Stimulated activated CD8-positive, alpha-beta memory T cell treated with anti-CD3 and anti-CD28 coated beads, Interleukin-7, amount 100 ng/mL, for 4 hours (primary cell): ENCODE measurements at regions not wholly inside any gene's neighbourhood (a gene's known extent, or its start where the extent isn't known, plus 50 kb on each side); places are given as distances from the start of the nearest gene placed in this dataset.

Source experiments
- DNase-seq, 2 donors: peaks; one replicate each; pipeline ENCODE4 v3.0.0-alpha.2; 2020; ENCODE audit warnings: low read depth in 2 of 2

- no peak for DNase-seq
These were observed 287.4 kb downstream of the CDK5RAP2 start for GRCh38 chr9:120292606-120293005.

- no peak for DNase-seq
These were observed 288.9 kb downstream of the CDK5RAP2 start for GRCh38 chr9:120291050-120291449.

DNA sequence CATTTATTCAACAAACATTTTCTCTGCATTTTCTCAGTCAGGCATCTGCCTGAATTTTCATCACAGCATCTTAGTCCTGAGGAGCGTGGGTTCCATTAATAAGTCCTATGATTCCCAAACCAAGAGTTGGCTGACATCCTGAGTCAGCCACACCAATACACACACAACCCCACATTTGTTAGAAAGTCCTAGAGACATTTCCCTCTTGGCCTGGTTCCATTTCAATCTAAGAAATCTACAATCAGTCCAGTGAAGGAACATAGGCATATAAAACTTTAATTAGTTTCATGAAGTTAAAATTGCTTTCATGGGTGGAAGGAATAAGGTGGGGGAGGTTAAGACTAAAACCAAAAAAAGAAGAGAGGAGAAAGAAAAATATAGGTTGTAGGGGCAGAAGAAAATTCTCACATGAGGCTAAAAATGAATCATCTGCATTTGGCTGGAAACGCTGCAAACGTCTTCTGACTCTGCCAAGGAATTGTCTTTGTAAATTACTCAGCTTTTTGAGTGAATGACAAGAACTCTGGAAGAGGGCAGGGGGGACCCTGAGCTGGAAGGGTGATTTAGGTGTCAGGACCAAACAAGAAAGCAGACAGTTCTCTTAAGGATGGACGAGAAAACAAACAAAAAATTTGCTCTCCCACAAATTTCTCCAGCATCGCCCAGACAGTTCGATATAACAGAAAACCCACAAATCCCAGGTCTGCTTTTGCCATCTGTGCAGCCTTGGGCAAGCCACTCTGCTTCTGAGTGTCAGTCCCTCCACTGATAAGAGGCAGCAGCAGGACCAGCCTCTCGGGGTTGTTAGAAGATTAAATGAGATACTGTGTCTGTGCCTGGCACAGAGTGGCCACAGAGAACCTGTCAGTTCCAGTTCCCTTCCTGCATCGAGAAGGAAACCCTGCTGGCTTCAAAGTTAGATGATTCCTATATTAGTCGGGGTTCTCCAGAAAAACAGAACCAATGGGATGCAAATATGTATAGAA, 289.7 kb downstream of the CDK5RAP2 start:
- DNase-seq: no peak

GRCh38 chr9:120289098-120289497, 290.9 kb downstream of the CDK5RAP2 start:
- DNase-seq: no peak

- no peak for DNase-seq
These were observed 293.4 kb downstream of the CDK5RAP2 start for GRCh38 chr9:120286530-120286929.

DNA sequence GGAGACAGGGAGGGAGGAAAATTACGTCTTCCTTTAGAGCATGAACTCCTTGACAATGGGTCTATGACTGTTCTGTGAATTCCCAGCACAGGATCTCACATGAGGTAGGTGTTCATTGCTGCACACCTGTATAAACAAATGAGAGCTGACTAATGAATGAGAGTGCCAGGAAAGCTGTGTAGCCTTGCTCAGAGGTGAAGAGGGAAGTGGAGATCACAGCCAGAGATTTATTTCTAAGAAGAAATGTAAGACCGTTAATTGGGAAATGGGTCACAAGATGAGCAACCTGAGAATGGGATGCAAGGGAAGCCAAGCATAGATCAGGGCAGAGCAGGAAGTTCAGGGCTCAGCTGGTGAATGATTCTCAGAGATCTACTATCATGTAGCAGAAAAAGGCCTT, 295.1 kb downstream of the CDK5RAP2 start:
- DNase-seq: no peak

DNA sequence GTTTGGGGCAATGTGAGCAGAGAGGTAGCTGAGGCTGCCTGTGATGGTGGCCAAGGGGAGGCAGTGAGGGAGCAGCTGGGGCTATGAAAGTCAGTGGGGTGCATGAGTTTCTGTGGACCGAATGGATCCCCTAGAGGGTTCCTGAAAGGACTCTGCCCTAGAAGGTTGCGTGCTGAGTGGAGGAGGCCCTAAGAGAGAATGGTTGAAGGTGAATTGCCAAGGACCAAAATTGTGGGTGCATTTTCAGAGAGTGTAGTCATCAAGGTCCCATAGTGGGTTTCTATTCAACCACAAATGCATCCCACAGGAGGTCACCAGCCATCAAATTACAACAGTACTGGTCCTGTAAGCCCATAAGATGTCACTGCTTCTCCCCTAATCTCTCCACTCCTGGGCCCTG, 298.3 kb downstream of the CDK5RAP2 start:
- DNase-seq: no peak

DNA sequence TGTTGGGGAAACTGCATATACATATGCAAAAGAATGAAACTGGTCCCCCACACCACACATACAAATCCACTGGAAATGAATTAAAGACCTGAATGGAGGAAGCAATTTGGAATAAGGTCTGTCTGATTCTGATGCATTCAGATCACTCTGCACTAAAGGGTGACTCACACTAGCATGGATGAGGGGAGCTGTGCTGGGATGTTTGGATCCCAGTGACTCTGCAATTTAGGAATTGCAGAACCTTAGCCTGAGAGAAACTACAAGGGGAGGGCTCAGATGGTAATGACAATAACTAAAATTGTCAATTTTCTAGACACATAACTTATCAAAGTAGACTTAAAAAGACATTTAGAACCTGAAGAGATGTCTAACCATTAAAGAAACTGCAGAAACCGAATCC, 312.0 kb downstream of the CDK5RAP2 start:
- DNase-seq: no peak

- no peak for DNase-seq
These were observed 314.2 kb downstream of the CDK5RAP2 start for GRCh38 chr9:120265791-120266190.

- DNase-seq: no peak
These were observed 315.4 kb downstream of the CDK5RAP2 start for GRCh38 chr9:120264528-120264927.

DNA sequence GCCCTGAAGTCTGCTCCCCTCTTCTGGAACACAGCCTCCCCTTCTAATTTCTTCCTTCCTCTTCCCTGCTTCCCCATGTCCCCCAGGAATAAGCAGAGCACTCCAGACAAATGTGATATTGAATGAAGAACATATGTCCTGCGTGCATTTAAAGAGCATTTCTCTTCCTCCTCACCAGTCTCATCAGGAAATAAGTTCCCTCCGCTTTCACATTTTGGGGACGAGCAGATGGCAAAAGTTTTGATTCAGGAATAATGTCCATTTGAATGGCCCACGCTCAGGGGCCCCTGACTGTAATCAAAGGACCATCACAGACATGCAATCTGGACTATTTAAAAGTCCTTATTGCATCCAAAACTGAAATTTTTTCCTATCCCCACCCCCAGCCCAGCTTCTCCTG, 316.1 kb downstream of the CDK5RAP2 start:
- DNase-seq: no peak

GRCh38 chr9:120261419-120261818, 318.5 kb downstream of the CDK5RAP2 start:
- DNase-seq: no peak

DNA sequence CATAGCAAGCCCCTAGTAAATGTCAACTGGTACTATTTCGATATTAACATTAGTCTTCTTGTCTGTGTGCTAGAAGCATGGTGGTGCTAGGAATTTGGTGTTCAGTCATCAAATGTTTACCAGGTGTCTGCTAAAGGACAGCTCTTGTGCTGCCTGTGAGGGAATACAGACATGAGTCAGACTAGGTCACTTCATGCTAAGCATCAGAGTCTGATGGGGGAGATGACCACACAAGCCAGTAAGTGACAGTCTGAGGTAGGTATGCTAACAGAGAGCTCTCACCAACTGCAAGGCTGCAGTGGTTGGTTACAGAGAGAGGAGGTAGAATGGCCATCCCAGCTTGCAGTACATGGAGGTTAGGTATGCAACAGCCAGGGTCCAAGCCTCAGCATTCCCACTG, 320.9 kb downstream of the CDK5RAP2 start:
- DNase-seq: no peak

DNA sequence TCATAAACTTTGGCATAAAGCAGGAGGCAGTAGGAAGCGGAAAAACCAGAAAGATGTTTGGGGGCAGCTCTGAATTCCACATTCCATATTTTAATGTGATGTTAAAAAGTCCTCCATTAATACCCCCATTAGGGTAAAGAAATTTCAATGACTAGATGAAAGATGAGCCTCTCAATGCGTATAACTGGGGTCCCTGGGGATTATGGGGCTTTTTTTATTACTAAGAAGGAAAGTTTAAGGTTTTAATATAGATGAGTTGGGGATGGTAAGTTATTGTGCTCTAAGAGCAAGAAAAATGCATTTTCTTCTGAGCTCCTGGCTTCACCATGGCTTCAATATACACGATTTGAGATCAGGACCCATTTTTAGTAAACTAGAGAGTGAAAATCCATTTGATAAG, 321.9 kb downstream of the CDK5RAP2 start:
- no peak for DNase-seq

DNA sequence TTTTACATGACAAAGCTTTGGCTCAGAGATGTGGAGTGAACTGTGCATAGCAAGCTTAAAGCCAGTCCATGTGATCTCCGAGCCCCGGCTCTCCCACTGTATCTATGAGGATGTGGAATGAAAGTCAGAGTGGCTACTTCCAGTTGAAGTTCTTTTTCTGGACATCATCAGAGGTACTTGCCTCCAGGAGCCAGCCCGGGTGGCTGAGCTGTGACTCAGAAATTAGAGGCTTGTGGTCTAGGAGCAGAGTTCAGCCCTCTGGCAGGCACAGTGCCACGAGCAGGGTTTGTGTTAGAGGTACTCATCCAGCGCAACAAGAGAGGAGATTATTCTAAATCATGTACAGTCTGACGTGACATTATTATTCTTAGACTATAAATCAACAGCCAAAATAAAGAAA, 322.5 kb downstream of the CDK5RAP2 start:
- no peak for DNase-seq

DNA sequence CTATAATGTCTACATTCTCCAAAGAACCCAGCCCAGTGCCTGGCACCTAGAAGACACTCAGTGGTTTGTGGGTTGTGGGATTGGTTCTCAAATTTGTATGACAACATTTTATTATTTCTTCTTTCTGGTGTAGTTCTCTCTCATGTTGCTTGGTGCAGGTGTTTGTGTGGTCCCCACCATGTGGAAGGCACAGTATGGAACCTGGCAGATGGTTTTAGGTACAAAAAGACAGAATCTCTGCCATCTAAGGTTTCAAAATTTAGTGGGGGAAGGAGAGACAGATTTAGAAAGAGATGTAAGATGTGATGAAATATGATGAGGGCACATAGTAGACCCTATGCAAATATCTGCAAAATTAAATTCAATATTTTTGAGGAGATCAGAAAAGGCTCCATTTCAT, 323.8 kb downstream of the CDK5RAP2 start:
- DNase-seq: no peak

- no peak for DNase-seq
These were observed 327.7 kb downstream of the CDK5RAP2 start for GRCh38 chr9:120252248-120252647.

DNA sequence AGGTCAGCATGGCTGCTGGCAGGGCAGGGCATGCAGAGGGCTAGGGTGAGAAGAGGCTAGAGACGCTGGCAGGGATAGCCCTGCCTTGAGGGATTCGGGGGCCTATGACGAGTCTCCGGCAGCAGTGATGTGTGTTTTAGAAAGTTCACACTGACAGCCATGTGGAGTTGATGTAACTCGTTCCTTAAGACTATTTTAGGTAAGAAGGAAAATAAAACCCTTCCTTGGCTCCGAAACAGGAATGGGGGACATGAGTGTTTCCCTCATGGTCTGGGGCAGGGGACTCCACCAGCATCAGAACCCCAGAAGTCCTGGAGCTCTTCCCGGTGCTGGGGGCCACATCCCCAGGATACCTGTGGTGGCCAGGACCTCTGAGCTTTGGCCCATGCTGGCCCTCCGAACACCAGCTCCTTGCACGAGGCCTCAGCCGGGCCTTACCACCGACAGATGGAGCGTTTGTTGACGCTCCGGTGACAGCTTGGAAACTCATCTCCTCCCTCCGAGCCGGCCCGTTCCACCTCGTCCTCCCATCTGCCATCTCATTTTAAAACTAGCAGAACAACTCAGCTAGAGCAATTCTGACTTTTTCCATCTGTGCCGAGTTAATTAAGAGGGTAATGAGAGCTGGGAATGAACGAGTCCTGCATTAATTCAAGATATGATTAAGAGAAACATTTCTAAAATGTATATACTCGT, 337.7 kb downstream of the CDK5RAP2 start:
- no peak for DNase-seq

DNA sequence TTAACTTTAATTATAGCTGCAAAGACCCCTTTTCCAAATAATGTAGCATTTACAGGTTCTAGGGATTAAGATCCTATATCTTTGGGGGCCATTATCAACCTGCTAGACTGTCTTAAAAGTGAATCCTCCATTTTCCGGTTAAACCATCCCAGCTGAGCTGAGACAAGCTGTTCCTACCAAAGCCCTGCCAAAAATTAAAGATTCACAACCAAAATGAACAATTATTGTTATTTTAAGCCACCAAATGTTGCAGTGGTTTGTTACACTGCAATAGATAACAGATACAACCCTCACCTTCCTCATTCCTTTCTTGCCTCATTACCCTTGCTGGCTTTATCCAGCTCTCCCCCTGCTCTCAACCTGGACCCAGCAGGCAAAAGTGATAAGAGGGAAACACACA, 343.4 kb downstream of the CDK5RAP2 start:
- no peak for DNase-seq

GRCh38 chr9:120235081-120235480, 344.9 kb downstream of the CDK5RAP2 start:
- no peak for DNase-seq

- DNase-seq: no peak
These were observed 349.7 kb downstream of the CDK5RAP2 start for GRCh38 chr9:120230227-120230626.

- DNase-seq: no peak
These were observed 358.1 kb downstream of the CDK5RAP2 start for GRCh38 chr9:120221844-120222243.

- DNase-seq: no peak
These were observed 365.6 kb downstream of the CDK5RAP2 start for GRCh38 chr9:120214332-120214731.
